ENCODE measurements at regions not wholly inside any gene's neighbourhood (a gene's known extent, or its start where the extent isn't known, plus 50 kb on each side); places are given as distances from the start of the nearest gene placed in this dataset.

DNA sequence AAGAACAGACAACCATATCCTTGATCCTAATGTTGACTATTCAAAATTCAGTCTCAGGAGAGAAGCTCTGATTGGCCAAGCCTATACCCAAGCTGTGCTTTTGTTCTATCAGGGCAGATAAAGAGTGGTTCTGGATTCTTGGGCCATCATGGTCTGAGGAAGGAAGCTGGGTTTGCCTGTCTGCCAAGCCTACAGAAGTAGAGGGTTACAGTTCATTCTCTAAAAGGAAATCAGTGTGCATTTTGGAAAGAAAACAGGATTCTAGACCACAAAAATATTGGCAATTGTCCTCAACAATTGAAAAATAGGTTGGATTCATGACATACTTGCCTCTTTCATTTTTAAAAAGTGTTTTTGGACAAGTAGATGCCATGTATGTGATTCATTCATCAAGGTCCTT is 145.4 kb upstream of the BMP2 start:
- peaks cover 0 to 3% (median 0%) of the 10 kb centered on the region in 4 experiments; a peak in 1 of 7 replicates for H3K4me1 ChIP-seq (replicated peaks in 1 of 4; ENCODE audit: control insufficient read depth in 3 of 4, insufficient read depth in 4 of 4, low read length in 3 of 4)
- CTCF ChIA-PET (ENCODE audit: partially characterized antibody), result interaction anchor here (1.2 to 1.4 kb wide), 2 partner anchors 13 to 45 kb away, joined by 4 to 5 read pairs; no protein-coding TSS in a partner anchor

More for the DNA sequence above, 145.4 kb upstream of the BMP2 start:
- Histone ChIP-seq H3K27me3 (replicated peaks in 1 of 4; ENCODE audit: control insufficient read depth in 3 of 4, extremely low read depth in 1 of 4, insufficient read depth in 3 of 4, low read length in 3 of 4) (no peaks in the 10 kb centered on the region), H4K20me1 (replicated peaks in 1 of 2; ENCODE audit: control insufficient read depth in 1 of 2, insufficient read depth in 2 of 2, low read length in 2 of 2) (no peaks in the 10 kb centered on the region), H3K9ac (replicated peaks in 1 of 4; ENCODE audit: extremely low read depth in 1 of 4, low read depth in 3 of 4, low read length in 3 of 4) (no peak overlapping the region), H3K14ac (ENCODE audit: insufficient read length) (no peak overlapping the region), H2BK120ac (replicated peaks; ENCODE audit: low read depth, low read length) (no peak overlapping the region), H2AK5ac (ENCODE audit: low read depth, low read length) (no peak overlapping the region), H4K5ac (ENCODE audit: insufficient read length, low read depth, low read length) (no peak overlapping the region), H2BK12ac (ENCODE audit: low read depth, low read length) (no peak overlapping the region), H3K79me2 (ENCODE audit: control insufficient read depth in 1 of 2, insufficient read depth in 2 of 2, low read length in 2 of 2) (no peaks in the 10 kb centered on the region), H3K9me3 (ENCODE audit: insufficient read depth in 2 of 2, low read depth in 1 of 2, low read length in 1 of 2) (peaks cover 0 to 2% of the 10 kb centered on the region in 2 experiments; a peak in 1 of 4 replicates), H4K8ac (ENCODE audit: extremely low read depth, insufficient read depth, low read length) (no peak overlapping the region), H3K56ac (replicated peaks; ENCODE audit: insufficient read length, low read depth, low read length) (no peak overlapping the region), H3K23ac (ENCODE audit: insufficient read length) (no peak overlapping the region), H3K4me2 (ENCODE audit: insufficient read depth in 1 of 2, low read depth in 2 of 2, low read length in 2 of 2) (no peak overlapping the region), H3K4ac (replicated peaks; ENCODE audit: insufficient read length, low read depth, low read length) (no peak overlapping the region), H2BK15ac (ENCODE audit: low read length) (no peak overlapping the region), H3K36me3 (ENCODE audit: control insufficient read depth in 2 of 4, insufficient read depth in 4 of 4, low read length in 3 of 4) (no peaks in the 10 kb centered on the region), H2BK20ac (ENCODE audit: low read length) (no peak overlapping the region), H3K27ac (ENCODE audit: low read depth, low read length) (no peak overlapping the region), H3K4me3 (ENCODE audit: extremely low read depth in 1 of 4, insufficient read depth in 2 of 4, low read depth in 3 of 4, low read length in 4 of 4) (no peak overlapping the region), H3K18ac (ENCODE audit: extremely low read depth, low read length) (no peak overlapping the region), H4K91ac (replicated peaks; ENCODE audit: insufficient read length, low read length) (no peak overlapping the region), H2AFZ (ENCODE audit: low read length) (no peak overlapping the region), H3K23me2 (ENCODE audit: low read depth, low read length) (no peaks in the 10 kb centered on the region), H3K79me1 (ENCODE audit: low read depth, low read length) (no peaks in the 10 kb centered on the region), H2BK5ac (ENCODE audit: low read depth, low read length) (no peak overlapping the region)
- DNase-seq (ENCODE audit: low read depth in 1 of 2, low spot score in 2 of 2), result no peak
- FAIRE-seq, result no peak
- POLR2A ChIA-PET (ENCODE audit: partially characterized antibody), result no interaction called here
- TF ChIP-seq FOSL1 (IDR thresholded peaks at IDR 0.05; ENCODE audit: insufficient read depth, low read depth, low read length), result no peak
